NCI-H1436 treated with DMSO at 0.1 percent for 48 hours (cell line): ENCODE measurements at regions not wholly inside any gene's neighbourhood (a gene's known extent, or its start where the extent isn't known, plus 50 kb on each side); places are given as distances from the start of the nearest gene placed in this dataset.

Experiments
- DNase-seq: peaks from one replicate; lab custom pipeline; 2025; lab: John Stamatoyannopoulos, UW

GRCh38 chr2:8398040-8398668 is 283.7 kb upstream of the ID2 start:
- DNase-seq, result no peak

DNA sequence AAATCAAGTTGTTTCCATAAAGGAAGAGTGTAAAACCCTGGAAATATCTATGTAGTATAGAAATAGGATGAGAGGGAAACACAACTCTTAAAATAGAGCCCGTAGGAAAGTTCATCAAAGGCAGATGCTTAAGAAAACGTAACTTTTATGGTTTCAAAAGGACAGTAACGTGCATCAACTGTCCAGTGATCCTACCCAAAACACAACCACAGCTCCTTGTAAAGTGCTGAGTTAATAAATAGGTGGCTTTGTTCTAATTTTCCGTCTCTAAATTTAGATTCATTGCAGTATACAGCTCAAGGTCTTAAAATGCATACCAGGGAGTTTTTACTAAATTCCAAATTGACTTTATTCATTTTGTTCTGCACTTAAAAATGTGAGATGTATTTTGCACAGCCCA is 282.1 kb upstream of the ID2 start:
- no peak for DNase-seq

GRCh38 chr2:8400196-8400595 is 281.7 kb upstream of the ID2 start:
- DNase-seq, result no peak

DNA sequence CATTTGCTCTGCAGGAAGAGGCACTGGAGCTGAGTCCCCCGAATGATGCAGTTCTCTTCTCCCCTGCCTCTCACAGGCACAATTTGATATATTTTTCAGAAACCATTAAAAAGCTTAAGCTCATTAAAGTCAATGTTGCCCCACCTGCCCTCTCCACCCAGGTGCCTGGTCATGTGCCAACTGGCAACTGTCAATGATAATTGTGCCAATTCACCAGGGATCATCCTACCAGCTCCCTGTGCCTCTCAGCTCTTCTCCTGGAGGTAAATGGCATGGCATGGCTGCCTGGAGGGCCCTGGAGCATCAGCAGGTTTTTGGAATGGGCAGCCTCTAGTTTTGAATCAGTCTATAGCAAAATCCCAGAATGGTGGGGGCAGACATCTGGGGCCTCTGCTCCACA is 279.6 kb upstream of the ID2 start:
- DNase-seq, result no peak

- DNase-seq, result no peak
Observed at GRCh38 chr2:8403876-8404275, 278.0 kb upstream of the ID2 start.

DNA sequence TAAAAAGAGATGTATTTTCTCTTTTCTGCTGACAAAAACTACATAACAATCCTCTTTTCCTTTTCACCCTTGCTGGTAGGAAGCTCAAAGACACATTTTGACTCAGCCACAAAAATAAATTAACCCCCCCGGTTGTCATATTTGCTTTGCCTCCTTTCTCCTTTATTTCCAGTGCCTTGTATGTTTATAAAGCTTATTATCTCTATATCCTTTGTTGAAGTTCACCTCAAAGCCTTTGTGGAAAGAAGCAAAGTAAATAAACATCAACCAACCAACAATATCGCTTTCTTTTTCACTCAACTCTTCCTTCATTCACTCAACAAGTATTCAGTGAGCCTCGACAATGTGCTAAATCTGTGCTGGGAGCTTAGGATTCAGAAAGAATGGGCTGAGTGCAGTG is 276.5 kb upstream of the ID2 start:
- no peak for DNase-seq

DNA sequence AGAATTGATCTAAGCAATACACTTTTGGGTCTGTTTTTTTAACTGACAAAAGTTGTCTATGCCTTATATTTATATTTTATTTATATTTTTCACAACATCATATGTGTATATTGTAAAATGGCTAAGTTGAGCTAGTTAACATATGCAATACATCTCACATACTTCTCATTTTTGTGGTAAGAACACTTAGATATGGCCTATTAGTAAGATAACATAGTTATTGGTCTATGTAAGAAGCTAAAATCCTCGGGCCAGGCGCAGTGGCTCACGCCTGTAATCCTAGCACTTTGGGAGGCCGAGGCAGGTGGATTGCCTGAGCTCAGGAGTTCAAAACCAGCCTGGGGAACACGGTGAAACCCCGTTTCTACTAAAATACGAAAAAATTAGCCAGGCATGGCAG is 275.6 kb upstream of the ID2 start:
- no peak for DNase-seq

GRCh38 chr2:8407332-8407731 is 274.5 kb upstream of the ID2 start:
- DNase-seq, result no peak

GRCh38 chr2:8408560-8409460 is 273.0 kb upstream of the ID2 start:
- DNase-seq, result no peak

DNA sequence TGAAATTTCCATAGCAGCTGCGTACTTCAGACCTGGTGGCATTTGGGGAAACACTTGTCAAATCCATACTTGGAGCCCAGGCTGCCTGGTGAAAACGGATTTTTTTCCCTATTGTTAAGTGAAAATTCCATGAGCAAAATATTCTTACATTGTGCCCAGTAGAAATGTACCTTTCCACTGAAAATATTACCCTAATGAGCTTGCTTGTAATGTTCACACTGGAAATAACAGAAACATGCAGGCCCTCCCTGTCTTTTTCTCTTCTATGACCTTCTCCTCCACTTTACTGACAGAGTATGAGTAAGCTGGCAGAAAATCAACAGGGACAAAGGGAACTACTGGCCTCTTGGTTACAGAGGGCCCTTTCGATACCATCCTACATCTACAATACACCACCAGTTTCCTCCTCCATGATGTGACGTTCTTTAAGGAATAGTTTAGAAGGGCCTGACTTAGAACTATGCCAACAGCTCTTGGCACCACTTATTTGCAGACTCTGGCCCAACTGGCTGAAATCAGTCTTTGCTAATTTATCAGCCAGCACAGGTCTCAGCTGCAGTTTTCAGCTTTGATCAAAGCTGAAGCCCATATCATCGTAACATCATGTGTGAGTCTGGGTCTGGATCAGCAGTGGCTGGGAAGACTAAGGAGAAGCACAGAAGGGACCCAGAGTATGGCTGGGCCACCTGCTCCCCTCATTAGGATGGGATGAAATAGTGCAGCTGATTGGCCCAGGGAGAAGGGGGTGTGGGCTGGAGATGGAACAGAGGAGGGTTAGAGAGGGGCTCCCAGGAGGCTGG is 272.2 kb upstream of the ID2 start:
- DNase-seq, result no peak

DNA sequence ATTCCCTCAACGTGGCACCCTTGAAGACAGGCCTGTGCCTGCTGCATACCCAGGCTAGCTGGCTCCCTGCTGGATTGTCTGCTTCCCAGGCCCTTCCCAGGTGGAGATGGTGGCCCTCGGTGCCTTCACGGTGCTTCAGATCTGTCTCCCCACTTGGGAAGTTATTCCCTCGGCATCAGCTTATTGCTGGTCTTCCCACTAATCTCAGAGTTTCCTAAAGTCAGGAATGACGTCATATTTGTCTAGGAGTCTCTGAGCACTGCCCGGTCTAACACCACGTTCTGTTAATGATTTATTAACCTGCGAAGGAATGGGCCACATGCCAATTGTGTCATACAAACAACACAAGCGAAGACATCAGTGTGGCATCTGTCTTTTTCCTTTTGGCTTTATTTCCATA is 269.8 kb upstream of the ID2 start:
- no peak for DNase-seq

- DNase-seq, result no peak
Observed at GRCh38 chr2:8412586-8412985, 269.3 kb upstream of the ID2 start.

- DNase-seq, result no peak
Observed at GRCh38 chr2:8413589-8414135, 268.2 kb upstream of the ID2 start.

DNA sequence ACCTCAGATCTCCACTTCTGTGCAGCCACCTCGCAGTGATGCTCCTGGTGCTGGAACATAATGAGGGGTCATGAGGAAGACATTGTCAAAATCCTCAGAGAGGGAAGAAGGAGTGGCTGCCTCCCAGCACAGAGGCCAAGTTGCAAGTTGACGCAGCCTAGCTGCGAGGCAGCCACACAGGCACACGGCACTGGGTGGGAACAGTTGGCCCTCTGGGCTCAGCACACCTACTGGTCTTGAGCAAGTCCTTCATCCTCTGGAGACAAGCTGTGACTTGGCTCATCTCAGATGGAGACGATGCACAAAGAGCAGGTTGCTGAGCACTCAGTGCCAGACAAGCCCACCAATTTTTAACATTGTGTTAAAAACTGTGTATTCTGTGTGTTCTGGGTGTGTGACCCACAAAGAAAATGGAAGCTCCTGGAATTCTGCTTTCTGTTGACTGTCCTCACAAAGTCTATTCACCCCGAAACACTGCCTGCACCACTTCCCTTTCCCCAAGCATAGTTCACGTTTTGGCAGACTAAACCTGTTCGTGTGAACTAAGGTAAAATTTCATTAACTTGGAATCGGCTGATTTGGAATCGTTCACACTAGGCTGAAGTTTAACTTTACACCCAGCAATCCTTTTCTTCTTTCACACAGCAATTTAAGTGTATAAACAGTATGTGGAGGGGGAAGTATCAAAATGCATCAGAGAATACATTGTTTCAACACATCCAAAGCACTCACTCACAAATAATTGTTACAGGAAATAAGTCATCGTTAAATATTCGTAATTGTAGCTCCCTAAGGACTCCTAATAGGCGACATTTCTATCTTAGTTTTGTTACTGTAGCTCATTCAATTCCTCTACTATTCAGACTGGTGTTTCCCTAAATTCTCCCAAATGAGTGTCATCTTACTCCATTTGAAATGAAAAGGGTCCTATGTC is 266.6 kb upstream of the ID2 start:
- peak; percentile 4 for DNase-seq

DNA sequence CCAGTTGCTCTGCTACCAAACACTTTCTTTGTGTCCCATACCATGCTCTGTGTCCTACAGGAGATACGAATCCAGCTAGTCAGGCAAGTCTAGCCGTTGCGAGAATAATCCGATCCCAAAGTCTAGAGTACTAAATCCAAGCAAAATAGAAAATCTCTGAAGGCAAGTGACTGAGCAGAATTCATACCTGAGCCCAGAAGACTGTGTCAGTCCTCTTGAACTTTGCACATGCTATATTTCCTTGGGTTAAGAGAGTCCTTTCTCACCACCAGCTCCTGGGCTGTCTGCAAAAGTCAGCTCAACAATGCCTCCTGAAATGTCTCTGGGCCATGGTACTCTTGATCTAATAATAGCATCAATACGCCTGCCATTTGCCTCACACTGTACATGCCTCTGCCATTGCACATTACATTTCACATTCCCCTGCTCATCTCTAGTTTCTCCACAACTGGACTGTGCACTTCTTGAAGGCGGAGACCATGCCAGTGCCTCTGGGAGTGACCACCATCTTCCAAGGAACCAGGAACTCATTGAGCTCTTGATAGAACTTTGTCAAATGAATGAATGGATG is 265.8 kb upstream of the ID2 start:
- no peak for DNase-seq

GRCh38 chr2:8416849-8417832 is 264.7 kb upstream of the ID2 start:
- DNase-seq, result no peak

GRCh38 chr2:8418721-8419120 is 263.1 kb upstream of the ID2 start:
- DNase-seq, result no peak

DNA sequence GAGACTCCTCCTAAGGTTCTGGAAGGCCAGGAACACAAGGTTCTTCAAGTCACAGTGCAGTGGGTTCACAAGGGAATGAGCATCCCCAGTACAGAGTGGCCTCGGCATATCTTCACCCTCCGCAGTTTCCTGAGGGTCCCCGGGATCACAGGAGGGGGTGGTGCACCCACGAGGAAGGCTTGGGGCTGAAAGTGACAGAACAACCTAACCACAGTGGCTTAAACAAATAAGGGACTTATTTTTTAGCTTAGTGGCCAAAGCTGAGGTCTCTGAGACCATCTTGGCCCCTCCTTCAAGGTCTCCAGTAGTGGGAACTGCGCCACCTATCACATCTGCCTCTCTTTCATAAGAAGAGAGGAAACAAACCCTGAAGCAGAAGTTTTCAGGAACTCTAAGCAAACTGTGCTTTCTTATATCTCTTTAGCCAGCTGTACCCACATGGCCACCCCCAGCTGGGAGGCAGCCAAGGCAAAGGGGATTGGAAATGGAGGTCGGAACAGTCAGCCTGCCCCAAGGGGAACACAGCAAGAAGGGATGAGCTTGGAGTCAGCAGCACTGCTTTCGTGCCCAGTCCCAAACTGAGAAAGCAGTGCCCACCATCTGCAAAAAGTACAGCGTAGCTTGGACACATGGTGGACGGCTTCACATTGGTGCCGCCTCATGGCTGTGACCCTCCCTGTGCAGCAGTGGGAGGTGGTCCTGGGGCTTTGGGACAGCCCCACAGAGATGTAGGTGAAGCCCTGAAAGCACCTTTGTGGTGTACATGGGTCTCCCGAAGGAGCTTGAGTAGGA is 260.0 kb upstream of the ID2 start:
- DNase-seq, result no peak

- no peak for DNase-seq
Observed at GRCh38 chr2:8422450-8422800, 259.4 kb upstream of the ID2 start.
